HG03175 (cell line): ENCODE measurements at regions not wholly inside any gene's neighbourhood (a gene's known extent, or its start where the extent isn't known, plus 50 kb on each side); places are given as distances from the start of the nearest gene placed in this dataset.

Experiments
- ATAC-seq: cut with Tn5 transposase; IDR thresholded peaks from one replicate; pipeline ENCODE4 v1.9.1; 2021; ENCODE audit warnings: mild to moderate bottlenecking, moderate library complexity; ENCODE audit not compliant: unreplicated experiment

DNA sequence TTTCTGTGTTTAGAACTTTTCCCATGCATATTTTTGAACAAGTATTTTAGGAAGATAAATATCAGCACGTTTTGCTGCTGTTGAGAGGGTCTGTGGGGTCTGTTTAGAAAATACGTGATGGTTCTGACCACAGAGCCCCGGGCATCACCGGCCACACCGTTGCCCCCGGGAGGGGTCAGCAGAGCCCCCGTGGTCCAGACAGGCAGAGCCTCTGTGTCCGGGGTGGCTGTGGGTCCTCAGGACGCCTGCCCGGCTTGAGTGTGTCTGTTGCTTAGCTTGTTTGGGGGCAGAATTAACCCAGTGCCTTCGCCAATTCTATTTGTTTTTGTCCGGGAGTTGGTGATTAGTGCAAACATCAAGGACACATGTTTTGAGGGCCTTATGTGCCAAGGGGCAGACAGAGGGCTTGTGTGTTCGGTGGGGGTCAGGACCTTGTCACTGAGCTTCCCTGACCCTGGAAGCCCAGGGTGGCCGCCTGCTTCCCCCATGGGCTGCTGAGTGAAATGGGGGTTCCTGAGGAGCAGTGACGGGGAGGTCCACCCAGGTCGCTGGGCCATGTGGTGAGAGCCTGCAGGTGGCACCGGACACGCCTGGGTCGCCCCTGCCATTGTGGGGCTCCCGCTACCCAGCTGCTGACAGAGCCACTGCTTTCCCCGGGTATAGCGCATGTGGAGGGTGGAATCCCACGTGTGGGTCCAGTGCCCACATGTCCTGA, 122.2 kb downstream of the SIK1 start:
- no peak for ATAC-seq

DNA sequence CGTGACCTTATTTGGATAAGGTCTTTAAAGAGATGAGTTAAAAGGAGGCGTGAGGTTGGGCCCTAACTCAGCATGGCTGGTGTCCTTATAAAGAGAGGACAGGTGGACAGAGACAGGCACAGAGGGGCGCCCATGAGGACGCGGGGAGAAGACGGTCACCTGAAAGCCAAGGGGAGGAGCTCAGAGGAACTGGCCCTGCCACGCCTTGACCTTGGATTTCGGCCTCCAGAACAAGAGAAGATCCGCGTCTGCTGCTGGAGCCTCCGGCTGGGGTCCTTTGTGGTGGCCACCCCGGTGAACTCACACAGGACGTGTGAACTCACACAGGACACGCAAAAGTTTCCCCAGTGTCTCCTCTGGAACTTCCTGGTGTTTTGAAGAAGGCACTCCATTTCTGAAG, 122.7 kb downstream of the SIK1 start:
- no peak for ATAC-seq

DNA sequence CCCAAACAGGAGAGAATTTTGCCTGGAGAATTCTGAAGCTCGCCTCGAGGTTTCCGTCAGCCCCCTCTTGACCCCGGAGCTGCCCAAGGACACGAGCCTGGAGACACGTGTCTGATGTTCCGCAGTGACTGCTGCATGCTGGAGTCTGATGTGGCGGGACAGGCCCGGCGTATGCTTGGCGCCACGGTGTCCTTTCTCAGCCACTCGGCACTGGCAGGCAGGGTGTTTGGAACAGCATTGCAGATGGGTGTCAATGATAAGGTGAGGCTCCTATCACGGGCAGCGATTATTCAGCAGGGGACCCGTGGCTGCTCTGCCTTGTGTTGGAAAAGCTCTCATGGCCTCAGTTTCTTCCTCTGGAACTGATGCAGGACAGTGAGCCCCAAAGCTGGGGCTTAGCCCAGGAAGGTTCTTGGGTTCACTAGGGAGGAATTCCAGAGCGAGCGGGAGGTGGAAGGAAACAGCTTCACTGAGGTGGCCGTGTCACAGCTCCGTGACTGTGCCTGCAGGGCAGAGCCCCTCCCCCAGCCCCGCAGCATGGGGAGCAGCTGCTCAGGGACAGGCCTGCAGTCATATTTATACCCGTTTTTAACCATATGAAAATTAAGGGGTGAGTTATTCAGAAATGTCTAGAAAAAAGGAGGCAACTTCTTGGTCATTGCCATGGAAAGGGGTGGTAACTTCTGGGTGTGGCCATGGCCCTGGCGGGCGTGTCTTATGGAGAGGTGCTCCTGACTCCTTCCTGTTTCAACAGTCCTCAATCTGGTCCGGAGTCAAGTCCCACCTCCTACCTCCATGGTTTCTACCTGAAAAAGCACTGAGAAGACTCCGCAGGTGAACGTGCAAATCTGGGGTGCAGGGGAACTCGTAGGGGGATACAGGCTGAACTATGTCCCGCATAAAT, 123.4 kb downstream of the SIK1 start:
- ATAC-seq: no peak

DNA sequence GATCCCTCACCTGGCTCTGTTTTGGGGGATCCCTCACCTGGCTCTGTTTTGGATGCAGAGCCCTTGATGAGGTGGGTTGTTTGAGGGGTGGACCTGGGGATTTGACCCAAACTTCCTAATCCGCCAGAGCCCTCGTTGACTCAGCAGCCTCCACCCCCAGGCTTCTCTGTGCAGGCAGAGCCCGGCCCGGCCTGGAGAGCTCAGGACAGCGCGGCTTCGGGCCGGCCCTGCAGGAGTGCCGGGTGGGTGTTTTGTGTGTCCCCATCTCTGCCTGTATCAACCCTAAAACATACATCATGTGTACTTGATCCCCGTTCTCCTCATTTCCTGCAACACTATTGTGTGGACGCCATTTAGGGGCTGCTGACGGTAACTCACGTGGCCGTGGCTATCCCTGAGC, 124.2 kb downstream of the SIK1 start:
- no peak for ATAC-seq

DNA sequence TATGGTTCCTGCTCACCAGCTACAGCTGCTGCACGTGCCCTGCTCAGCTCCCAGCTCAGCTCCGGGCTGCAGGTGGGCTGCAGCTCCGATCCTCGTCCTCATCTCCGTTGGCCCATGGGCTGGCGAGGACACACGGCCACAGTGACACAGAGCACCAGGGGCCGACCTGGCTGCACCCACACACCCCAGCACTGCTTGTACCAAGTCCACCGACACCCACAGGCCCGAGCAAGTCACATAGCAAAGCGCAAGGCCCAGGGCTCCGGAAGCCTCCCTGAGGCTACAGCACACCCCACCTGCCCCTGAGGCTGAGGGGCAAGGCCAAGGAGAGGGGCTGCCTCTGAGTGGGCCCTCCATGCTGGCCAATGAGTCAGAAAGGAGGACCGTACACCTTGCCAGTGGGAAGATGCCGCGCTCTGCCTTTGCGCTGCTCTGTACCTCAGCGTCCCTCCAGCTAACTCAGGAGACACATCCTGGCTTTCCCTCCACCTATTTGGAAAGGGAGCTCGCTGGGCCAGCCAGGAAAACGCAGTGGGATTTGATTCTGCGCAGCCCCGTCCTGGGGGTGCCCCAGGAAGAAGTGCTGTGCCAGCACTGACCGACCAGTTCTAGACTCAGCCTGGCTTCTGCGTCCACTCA, 124.8 kb downstream of the SIK1 start:
- no peak for ATAC-seq

DNA sequence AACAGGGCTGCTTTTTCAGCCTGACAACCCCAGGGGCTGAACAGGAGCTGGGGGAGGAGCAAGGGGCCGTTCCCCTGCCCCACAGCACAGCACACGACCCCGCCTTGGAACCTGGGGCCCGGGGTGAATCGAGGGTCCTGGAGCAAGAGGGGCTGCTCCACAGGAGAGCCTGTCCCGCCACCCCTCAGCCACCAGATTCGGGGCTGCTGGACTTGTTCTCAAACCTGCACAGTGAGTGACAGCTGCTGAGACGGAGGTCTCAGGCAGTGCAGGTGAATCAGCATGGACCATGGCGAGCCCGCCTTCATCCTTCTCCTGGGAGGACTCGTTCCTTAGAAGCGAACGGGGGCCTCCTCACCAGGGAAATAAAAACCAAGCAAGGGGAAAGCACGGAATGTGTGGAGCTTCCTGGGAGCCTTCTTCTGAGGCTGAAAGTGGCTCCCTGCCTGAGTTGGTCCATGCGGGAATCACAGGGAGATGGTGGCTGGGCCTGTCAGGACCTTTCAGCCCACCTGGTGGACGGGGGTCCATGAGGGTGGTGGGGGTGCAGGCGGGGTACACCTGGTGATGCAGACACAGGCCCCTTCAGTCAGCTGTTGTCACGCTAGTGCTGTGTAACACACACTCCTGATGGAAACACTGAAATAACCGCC, 125.4 kb downstream of the SIK1 start:
- ATAC-seq: no peak

DNA sequence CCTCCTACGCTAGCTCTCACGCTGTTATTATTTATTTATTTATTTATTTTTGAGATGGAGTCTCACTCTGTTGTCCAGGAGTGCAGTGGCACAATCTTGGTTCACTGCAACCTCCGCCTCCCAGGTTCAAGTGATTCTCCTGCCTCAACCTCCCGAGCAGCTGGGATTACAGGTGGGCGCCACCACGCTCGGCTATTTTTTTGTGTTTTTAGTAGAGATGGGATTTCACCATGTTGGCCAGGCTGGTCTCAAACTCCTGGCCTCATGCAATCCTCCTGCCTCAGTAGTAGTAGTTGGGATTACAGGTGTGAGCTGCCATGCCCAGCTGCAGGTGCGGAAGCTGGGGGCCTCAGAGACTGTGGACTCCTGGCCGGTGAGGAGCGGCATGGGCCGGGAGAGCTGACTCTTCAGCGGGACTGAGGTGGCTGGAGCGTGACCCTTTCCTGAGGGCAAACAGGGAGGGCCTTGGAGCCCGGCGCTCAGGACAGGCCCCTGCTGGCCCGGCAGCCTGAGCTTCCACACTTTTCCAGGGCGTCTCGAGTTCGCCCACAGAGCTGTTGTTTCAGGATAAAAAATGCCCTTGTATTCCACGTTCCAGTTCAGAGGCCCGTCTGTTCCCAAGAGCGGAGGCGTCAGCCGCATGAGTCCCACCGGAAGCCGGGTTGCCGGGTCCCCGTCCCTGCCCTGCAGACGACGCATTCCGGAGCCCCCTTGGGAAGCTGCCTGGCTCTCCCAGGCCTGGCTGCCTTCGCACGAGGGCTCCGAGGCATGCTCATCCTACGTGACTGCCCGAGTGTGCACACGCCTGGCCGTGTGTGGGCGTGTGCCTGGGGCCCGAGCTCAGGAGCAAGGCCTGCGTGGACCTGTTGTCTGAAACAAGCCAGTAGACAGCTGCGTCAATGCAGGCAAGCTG, 126.2 kb downstream of the SIK1 start:
- ATAC-seq: no peak

DNA sequence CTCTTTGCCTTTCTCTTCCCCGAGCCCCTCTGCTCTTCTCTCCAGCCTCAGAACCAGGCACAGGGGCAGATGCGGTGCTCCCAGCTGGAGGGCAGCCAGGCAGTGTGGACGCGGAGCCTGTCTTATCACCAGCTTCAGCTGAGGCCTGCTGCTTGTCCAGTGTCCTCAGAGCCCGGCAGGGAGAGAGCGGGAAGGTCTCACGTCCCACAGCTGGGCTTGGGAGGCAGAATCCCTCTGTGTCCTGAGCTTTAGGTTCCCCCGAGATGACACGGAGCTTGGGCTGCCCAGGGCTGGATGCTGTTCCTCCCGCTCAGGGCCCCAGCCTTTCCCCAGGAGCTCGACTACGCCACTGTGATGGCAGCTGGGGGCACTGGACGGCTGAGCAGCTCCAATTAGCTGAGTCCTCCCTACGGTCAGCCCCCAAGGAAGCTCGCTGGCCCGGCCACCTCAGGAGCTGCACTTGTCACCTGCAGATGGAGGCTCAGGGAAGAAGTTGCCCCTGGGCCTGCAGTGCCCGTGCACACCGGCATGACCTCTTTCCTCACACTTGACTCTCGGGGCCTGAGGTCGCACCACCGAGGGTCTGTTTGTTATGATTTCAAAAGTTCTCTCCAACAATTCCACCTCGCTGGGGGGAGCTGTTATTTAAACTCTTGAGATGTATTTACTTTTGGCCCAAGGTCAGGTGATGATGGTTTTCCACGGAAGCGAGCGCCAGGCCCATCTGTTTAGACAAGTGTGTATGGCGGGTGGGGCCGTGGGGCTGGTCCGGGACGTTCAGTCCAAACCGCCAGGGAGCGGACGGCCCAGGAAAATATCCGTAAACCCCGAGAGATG, 127.3 kb downstream of the SIK1 start:
- ATAC-seq: no peak

DNA sequence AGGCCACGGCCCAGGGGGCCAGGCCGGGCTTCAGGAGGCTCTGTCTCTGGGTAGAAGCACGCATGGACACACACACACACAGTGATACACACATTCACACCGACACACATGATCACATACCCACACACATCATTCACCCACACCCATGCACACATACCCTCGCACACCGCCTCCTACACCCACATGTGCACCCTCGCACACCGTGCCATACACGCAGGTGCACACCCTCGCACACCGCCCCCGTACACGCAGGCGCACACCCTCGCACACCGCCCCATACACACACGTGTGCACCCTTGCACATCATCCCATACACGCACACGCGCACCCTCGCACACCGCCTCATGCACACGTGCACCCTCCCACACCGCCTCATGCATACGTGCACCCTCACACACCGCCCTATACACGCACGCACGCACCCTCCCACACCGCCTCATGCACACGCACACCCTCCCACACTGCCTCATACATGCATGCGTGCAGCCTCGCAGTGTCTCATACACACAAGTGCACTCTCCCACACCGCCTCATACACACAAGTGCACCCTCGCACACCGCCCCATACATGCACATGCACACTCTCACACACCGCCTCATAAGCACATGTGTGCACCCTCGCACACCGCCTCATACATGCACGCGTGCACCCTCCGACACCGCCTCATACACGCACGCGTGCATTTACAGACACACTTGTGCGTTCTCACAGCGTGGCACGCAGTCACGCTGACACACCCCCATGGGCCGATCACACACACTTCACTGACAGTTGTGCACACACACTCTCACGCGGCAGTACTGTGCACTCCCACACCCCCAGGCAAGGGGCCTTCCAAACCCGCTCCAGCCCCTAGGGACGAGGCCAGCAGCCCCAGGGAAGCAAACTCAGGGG, 128.1 kb downstream of the SIK1 start:
- no peak for ATAC-seq

DNA sequence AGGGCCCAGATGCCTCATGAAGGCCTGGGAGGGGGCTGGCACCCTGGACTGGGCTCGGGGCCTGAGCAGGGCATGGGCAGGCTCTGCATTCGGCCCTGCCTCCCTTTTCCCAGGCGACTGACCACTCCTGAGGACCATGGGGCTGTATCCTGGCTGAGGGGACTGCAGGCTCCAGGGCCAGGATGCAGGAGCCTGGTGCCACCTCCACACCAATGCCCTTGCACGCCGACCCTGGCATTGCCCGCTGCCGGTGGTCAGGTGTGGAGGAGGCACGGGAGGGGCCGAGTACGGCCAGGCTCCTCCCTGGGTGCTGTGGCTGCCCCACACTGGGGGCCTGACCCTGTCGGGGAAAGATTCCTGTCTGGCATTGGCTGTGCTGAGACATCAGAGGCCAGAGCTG, 128.9 kb downstream of the SIK1 start:
- no peak for ATAC-seq

DNA sequence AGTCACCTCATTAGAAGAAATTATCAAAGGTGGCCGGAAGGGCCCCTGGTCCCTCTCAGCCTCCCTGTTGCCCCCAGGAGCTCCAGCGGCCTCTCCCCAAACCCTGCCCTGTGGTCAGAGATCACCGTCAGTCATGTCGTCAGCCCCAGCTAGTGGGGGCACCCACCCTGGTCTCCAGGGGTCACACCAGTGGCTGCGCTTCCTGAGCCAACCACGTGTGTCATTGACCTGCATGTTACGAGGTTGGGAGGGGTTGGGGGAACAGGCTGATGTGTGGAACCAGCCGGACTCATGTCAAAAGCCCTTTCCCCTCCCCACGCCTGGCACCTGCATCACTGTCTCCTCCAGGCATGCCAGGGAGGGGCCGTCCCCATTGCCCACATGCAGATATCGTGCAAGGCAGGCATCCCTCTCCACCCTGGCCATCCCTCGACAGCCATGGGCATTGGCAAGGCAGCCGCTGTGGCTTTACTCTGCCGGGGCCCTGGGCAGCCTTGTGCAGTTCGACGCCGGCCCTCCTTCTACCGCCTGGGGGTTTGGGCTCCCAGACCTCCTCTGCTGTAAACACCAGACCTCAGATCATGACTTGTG, 128.7 kb downstream of the CRYAA start:
- no peak for ATAC-seq

DNA sequence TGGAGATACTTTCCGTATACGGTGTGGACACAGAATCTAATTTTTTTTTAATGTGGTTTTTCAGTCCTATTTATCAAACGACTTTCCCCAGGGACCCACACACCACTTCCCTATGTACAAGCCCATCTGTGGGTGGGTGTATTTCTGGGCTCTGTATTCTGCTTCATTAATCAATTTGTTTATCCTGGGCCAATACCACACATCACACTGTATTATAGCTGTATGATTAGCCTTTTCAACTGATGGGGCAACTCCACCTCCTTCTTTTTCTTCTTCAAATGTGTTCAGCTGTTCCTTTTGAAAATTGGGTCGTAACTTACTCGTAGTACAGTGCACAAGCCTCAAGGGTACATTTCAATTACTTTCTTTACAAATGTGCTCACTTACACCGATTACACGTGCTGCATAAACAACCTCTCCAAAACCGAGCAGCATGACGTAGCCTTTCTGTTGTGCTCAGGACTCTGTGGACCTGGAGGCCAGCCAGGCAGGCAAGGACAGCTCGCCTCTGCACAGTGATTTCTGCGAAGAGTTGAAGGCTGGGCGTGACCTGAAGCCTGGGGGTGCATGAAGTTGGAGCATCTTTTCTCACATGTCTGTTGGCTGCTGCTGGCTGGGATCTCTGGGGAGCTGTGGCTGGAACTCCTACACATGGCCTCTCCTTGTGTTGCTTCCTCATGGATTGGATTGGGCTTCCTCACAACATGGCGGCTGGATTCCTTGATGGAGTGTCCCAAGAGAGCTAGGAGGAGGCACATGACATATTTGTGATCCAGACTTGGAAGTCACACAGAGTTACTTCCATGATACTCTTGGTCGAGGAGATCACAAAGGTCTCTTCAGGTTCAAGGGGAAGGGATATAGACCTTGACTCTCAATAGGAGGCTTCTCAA, 126.5 kb downstream of the CRYAA start:
- ATAC-seq: no peak

DNA sequence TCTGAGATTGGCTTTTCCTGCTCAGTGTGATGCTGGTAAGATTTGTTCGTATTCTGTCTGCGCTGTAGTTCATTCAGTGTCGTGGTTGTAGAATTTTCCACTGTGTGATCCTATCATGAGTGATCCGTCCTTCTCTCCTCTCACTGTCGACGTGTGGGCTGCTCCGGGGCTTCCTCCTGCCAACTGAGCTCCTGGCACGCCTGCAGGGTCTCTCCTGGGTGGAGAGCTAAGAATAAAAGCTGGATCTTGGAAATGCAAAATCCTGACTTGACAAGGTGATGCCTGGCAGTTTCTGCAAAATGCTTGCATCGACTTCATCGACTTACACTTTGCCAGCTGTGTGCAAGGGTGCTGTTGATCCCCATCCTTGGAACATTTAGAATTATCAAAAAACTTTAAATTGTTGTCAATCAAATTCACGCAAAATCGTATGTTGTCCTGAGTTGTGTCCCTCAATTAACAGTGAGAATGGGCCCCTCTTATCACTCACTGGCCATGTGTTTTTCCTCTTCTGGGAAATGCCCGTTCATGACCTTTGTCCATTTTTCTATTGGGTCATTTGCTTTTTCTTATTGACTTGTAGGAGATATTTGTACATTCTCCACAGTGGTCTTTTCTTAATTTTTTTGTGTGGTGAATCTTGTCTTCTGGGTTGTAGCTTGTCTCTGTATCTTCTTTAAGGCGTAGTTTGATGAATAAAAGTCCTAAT, 125.5 kb downstream of the CRYAA start:
- ATAC-seq: no peak

DNA sequence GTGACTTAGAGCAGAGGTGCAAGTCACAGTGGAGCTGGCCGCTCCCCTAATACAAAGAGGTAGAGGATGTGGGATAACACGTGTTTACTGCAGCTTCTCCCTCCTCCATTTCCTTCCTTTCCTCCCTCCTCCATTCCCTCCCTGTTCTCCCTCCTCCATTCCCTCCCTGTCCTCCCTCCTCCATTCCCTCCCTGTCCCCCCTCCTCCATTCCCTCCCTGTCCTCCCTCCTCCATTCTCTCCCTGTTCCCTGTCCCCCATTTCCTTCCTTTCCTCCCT, 124.0 kb downstream of the CRYAA start:
- no peak for ATAC-seq

DNA sequence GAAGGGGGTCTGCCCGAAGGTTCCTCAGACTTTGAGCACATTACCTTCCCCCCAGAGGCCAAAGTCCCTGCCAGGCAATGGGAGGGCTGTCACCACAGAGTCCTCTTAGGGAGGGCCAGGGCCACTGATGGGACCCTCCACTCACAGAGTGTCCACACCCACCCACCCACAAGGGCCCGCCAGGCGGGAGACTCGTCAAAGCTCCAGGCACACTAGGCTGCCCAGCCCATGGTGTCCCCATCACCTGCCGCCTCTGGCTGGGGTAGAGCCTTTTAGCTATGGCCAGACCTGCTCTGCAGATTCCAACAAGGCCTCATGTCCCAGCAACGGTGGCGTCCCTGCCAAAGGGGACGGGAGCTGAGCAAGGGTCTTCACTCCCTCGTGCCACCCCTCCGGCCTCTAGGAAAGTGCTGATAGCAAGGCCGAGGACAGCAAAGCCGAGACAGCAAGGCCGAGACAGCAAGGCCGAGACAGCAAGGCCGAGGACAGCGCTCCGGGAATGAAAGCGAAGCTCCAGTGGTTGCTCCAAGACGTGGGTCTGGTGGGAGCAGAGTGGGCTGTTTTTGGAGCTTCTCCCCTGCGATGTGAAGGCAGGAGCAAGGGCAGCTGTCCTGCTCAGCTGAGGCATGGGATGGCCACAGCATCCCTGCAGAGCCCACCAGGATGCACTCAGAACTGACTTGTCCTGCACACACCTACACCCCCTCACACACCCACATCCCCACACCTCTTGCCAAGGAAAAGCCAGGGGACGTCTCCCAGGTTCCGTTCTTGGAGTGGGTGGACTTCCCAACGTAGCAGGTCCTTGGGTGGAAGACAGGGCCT, 123.4 kb downstream of the CRYAA start:
- ATAC-seq: no peak
